ENCODE measurements at regions not wholly inside any gene's neighbourhood (a gene's known extent, or its start where the extent isn't known, plus 50 kb on each side); places are given as distances from the start of the nearest gene placed in this dataset.

GRCh38 chr13:59607172-59607571, 556.6 kb downstream of the DIAPH3 start:
- no peak for DNase-seq (ENCODE audit: low read depth)

GRCh38 chr13:59607780-59608233, 555.9 kb downstream of the DIAPH3 start:
- DNase-seq (ENCODE audit: low read depth), result no peak

GRCh38 chr13:59609421-59609820, 554.3 kb downstream of the DIAPH3 start:
- DNase-seq (ENCODE audit: low read depth), result no peak

All from LHCN-M2 (cell line).